ENCODE measurements at regions not wholly inside any gene's neighbourhood (a gene's known extent, or its start where the extent isn't known, plus 50 kb on each side); places are given as distances from the start of the nearest gene placed in this dataset.

- Histone ChIP-seq H3K4me3 (replicated peaks; ENCODE audit: insufficient read depth, low read length) (no peak overlapping the region), H3K27me3 (ENCODE audit: insufficient read depth, poor library complexity, severe bottlenecking) (no peaks in the 10 kb centered on the region), H3K27ac (replicated peaks) (no peak overlapping the region)
- TF ChIP-seq CTCF (IDR thresholded peaks at IDR 0.05; ENCODE audit: insufficient read depth, low read length) (no peak), POLR2AphosphoS5 (IDR thresholded peaks at IDR 0.05; ENCODE audit: low read depth) (no peak), GABPA (IDR thresholded peaks at IDR 0.05; ENCODE audit: low read depth) (no peak), SPI1 (IDR thresholded peaks at IDR 0.05; ENCODE audit: borderline replicate concordance, low read depth) (no peak)
- TF ChIP-seq, protein P1, sequence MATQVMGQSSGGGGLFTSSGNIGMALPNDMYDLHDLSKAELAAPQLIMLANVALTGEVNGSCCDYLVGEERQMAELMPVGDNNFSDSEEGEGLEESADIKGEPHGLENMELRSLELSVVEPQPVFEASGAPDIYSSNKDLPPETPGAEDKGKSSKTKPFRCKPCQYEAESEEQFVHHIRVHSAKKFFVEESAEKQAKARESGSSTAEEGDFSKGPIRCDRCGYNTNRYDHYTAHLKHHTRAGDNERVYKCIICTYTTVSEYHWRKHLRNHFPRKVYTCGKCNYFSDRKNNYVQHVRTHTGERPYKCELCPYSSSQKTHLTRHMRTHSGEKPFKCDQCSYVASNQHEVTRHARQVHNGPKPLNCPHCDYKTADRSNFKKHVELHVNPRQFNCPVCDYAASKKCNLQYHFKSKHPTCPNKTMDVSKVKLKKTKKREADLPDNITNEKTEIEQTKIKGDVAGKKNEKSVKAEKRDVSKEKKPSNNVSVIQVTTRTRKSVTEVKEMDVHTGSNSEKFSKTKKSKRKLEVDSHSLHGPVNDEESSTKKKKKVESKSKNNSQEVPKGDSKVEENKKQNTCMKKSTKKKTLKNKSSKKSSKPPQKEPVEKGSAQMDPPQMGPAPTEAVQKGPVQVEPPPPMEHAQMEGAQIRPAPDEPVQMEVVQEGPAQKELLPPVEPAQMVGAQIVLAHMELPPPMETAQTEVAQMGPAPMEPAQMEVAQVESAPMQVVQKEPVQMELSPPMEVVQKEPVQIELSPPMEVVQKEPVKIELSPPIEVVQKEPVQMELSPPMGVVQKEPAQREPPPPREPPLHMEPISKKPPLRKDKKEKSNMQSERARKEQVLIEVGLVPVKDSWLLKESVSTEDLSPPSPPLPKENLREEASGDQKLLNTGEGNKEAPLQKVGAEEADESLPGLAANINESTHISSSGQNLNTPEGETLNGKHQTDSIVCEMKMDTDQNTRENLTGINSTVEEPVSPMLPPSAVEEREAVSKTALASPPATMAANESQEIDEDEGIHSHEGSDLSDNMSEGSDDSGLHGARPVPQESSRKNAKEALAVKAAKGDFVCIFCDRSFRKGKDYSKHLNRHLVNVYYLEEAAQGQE (IDR thresholded peaks at IDR 0.05; ENCODE audit: insufficient replicate concordance, low read depth) = no peak
- no peak for DNase-seq (ENCODE audit: low read depth in 1 of 2, low spot score in 1 of 2)
Observed at GRCh38 chr1:232432313-232432712, 197.6 kb downstream of the SIPA1L2 start.

GRCh38 chr1:232431748-232432147 is 198.2 kb downstream of the SIPA1L2 start:
- Histone ChIP-seq H3K27ac (replicated peaks) (no peak overlapping the region), H3K27me3 (ENCODE audit: insufficient read depth, poor library complexity, severe bottlenecking) (no peaks in the 10 kb centered on the region), H3K4me3 (replicated peaks; ENCODE audit: insufficient read depth, low read length) (no peak overlapping the region)
- no peak for DNase-seq (ENCODE audit: low read depth in 1 of 2, low spot score in 1 of 2)
- TF ChIP-seq CTCF (IDR thresholded peaks at IDR 0.05; ENCODE audit: insufficient read depth, low read length) (no peak), GABPA (IDR thresholded peaks at IDR 0.05; ENCODE audit: low read depth) (no peak), POLR2AphosphoS5 (IDR thresholded peaks at IDR 0.05; ENCODE audit: low read depth) (no peak), SPI1 (IDR thresholded peaks at IDR 0.05; ENCODE audit: borderline replicate concordance, low read depth) (no peak)
- TF ChIP-seq, protein P1 (IDR thresholded peaks at IDR 0.05; ENCODE audit: insufficient replicate concordance, low read depth) = no peak

DNA sequence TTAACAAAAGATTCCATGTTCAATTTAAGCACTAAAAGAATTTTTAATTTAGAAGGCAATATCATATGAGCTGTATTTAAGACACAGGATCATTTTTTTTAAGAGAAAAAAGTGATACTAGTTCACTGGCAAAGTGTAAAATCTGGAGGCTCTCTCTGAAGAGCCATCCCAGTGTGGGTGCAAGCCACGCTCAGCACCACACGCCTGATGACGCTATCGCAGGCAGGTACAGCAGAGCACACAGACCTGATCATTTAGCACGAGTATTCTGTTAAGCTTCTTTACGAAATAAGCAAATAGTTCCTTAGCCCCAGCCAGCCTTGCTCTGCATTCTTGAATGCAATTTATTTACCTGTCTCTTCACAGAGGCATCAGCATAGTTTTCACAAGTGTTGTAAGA is 198.6 kb downstream of the SIPA1L2 start:
- Histone ChIP-seq H3K4me3 (replicated peaks; ENCODE audit: insufficient read depth, low read length) (no peak overlapping the region), H3K27me3 (ENCODE audit: insufficient read depth, poor library complexity, severe bottlenecking) (no peaks in the 10 kb centered on the region), H3K27ac (replicated peaks) (no peak overlapping the region)
- no peak for DNase-seq (ENCODE audit: low read depth in 1 of 2, low spot score in 1 of 2)
- no peak for TF ChIP-seq CTCF (IDR thresholded peaks at IDR 0.05; ENCODE audit: insufficient read depth, low read length)
- no peak for TF ChIP-seq POLR2AphosphoS5 (IDR thresholded peaks at IDR 0.05; ENCODE audit: low read depth)
- TF ChIP-seq GABPA (IDR thresholded peaks at IDR 0.05; ENCODE audit: low read depth) = no peak
- TF ChIP-seq, protein P1 (IDR thresholded peaks at IDR 0.05; ENCODE audit: insufficient replicate concordance, low read depth) = no peak
- TF ChIP-seq SPI1 (IDR thresholded peaks at IDR 0.05; ENCODE audit: borderline replicate concordance, low read depth) = no peak
